IMR-90 (cell line): ENCODE measurements at regions not wholly inside any gene's neighbourhood (a gene's known extent, or its start where the extent isn't known, plus 50 kb on each side); places are given as distances from the start of the nearest gene placed in this dataset.

ENCODE experiments used
- ATAC-seq: fragments of 200-7000 bp; cut with Tn5 transposase; 2 replicates; pipeline ENCODE4 v1.9.1; 2020; ENCODE audit warnings: low read depth, mild to moderate bottlenecking, moderate library complexity
- BruUV-seq: library from RNA; stranded (reverse); fragments of 400-500 nt; replicated peaks from 2 replicates; lab custom pipeline; 2021; lab: Mats Ljungman, UMichigan
- CTCF ChIA-PET: fragments of 300-600 bp; formaldehyde crosslinking; extraction: SDS; loops from one replicate; lab custom pipeline; 2021; ENCODE audit warnings: antibody characterized with exemption; lab: Yijun Ruan, JAX
- POLR2A ChIA-PET: fragments of 300-600 bp; sonication (Branson Sonifier 250); formaldehyde crosslinking; loops from one replicate; lab custom pipeline; 2022; ENCODE audit warnings: antibody characterized with exemption; ENCODE audit not compliant: unreplicated experiment; lab: Charles Lee
- DNase-seq: peaks from one replicate; pipeline ENCODE4 v3.0.0; 2013
- H2AFZ ChIP-seq: replicated peaks from 2 replicates; pipeline ENCODE3; 2013; ENCODE audit warnings: low read length, mild to moderate bottlenecking; ENCODE audit not compliant: poor library complexity
- H2AK5ac ChIP-seq: 2 replicates; pipeline ENCODE4 v1.6.1; 2013; ENCODE audit warnings: low read depth, low read length, inconsistent platforms
- H2AK9ac ChIP-seq: replicated peaks from 2 replicates; pipeline ENCODE3; 2013; ENCODE audit warnings: mild to moderate bottlenecking, low read depth, low read length, moderate library complexity; ENCODE audit not compliant: poor library complexity
- H2BK120ac ChIP-seq: 2 replicates; pipeline ENCODE4 v1.6.1; 2013; ENCODE audit warnings: low read depth, low read length, inconsistent platforms
- H2BK15ac ChIP-seq: 3 replicates; pipeline ENCODE4 v1.6.1; 2013; ENCODE audit warnings: low read depth, low read length, inconsistent platforms
- H2BK20ac ChIP-seq: 2 replicates; pipeline ENCODE4 v1.6.1; 2013; ENCODE audit warnings: low read depth, mild to moderate bottlenecking, inconsistent platforms, low read length, moderate library complexity
- H2BK5ac ChIP-seq: 2 replicates; pipeline ENCODE4 v1.6.1; 2013; ENCODE audit warnings: mild to moderate bottlenecking, low read depth, low read length, inconsistent platforms; ENCODE audit not compliant: poor library complexity, severe bottlenecking
- H3K14ac ChIP-seq: replicated peaks from 2 replicates; pipeline ENCODE4 v1.6.1; 2013; ENCODE audit warnings: low read depth, low read length, inconsistent platforms
- H3K18ac ChIP-seq: 2 replicates; pipeline ENCODE4 v1.6.1; 2013; ENCODE audit warnings: low read depth, low read length, control low read depth
- H3K23ac ChIP-seq: 2 replicates; pipeline ENCODE4 v1.6.1; 2013; ENCODE audit warnings: low read depth, low read length, inconsistent platforms
- H3K27ac ChIP-seq: 2 replicates; pipeline ENCODE4 v1.5.1; 2013; ENCODE audit warnings: mild to moderate bottlenecking, control low read depth, low read length; ENCODE audit not compliant: insufficient read depth
- H3K27me3 ChIP-seq: 2 replicates; pipeline ENCODE4 v1.6.1; 2013; ENCODE audit warnings: low read length; ENCODE audit not compliant: control insufficient read depth, insufficient read depth
- H3K36me3 ChIP-seq: 2 replicates; pipeline ENCODE4 v1.6.1; 2013; ENCODE audit warnings: low read length, mixed read lengths; ENCODE audit not compliant: control insufficient read depth, insufficient read depth
- H3K4ac ChIP-seq: 2 replicates; pipeline ENCODE4 v1.6.1; 2013; ENCODE audit warnings: low read depth, low read length, inconsistent platforms
- H3K4me1 ChIP-seq: 2 replicates; pipeline ENCODE4 v1.6.1; 2013; ENCODE audit warnings: low read length, mixed read lengths; ENCODE audit not compliant: control insufficient read depth, insufficient read depth
- H3K4me2 ChIP-seq: 2 replicates; pipeline ENCODE4 v1.6.1; 2013; ENCODE audit warnings: low read depth, mild to moderate bottlenecking, control low read depth, low read length, moderate library complexity
- H3K4me3 ChIP-seq: 2 replicates; pipeline ENCODE4 v1.5.1; 2013; ENCODE audit warnings: low read depth, mild to moderate bottlenecking, control low read depth, low read length, moderate library complexity; ENCODE audit not compliant: insufficient read depth
- H3K56ac ChIP-seq: 2 replicates; pipeline ENCODE4 v1.6.1; 2013; ENCODE audit warnings: low read length, inconsistent platforms; ENCODE audit not compliant: insufficient read depth; ENCODE audit errors: extremely low read depth
- H3K79me1 ChIP-seq, 2 experiments: 2 replicates each; pipeline ENCODE4 v1.6.1; 2013; ENCODE audit warnings: low read length in 2 of 2, inconsistent platforms in 1 of 2, low read depth in 1 of 2
- H3K9ac ChIP-seq: 2 replicates; pipeline ENCODE4 v1.6.1; 2013; ENCODE audit warnings: low read depth, low read length, control low read depth
- H3K9me1 ChIP-seq: 2 replicates; pipeline ENCODE4 v1.6.1; 2013; ENCODE audit warnings: low read length, inconsistent platforms; ENCODE audit not compliant: insufficient read depth
- H3K9me3 ChIP-seq: 2 replicates; pipeline ENCODE4 v1.6.1; 2013; ENCODE audit warnings: low read length; ENCODE audit not compliant: control insufficient read depth, insufficient read depth
- H4K20me1 ChIP-seq: 2 replicates; pipeline ENCODE4 v1.6.1; 2013; ENCODE audit warnings: low read length, inconsistent platforms; ENCODE audit not compliant: insufficient read depth
- H4K5ac ChIP-seq: 2 replicates; pipeline ENCODE4 v1.6.1; 2013; ENCODE audit warnings: mild to moderate bottlenecking, low read depth, low read length, control low read depth
- H4K8ac ChIP-seq, 2 experiments: 2 replicates each; pipeline ENCODE4 v1.6.1; 2013; ENCODE audit warnings: low read depth in 2 of 2, low read length in 2 of 2, control low read depth in 1 of 2, inconsistent platforms in 1 of 2
- H4K91ac ChIP-seq: 2 replicates; pipeline ENCODE4 v1.6.1; 2013; ENCODE audit warnings: low read depth, low read length, inconsistent platforms; ENCODE audit not compliant: insufficient read depth
- BHLHE40 ChIP-seq: fragments of 150-350 bp; IDR thresholded peaks from 2 replicates; pipeline ENCODE4 v1.6.1; 2016; ENCODE audit warnings: mild to moderate bottlenecking, low read depth, low read length
- FOS ChIP-seq: fragments of 150-350 bp; IDR thresholded peaks from 2 replicates; pipeline ENCODE4 v1.6.1; 2016; ENCODE audit warnings: low read depth, low read length
- NFE2L2 ChIP-seq: fragments of 150-350 bp; IDR thresholded peaks from 2 replicates; pipeline ENCODE4 v1.6.1; 2016; ENCODE audit warnings: low read depth, mild to moderate bottlenecking, low read length
- RFX5 ChIP-seq: IDR thresholded peaks from 2 replicates; pipeline ENCODE4 v1.8.0; 2012; ENCODE audit warnings: low read depth, mild to moderate bottlenecking, low read length, moderate library complexity
- SMC3 ChIP-seq: fragments of 150-350 bp; IDR thresholded peaks from 2 replicates; pipeline ENCODE4 v1.6.1; 2016; ENCODE audit warnings: low read depth, mild to moderate bottlenecking, antibody characterized with exemption, low read length, moderate library complexity
- WGBS, 2 experiments: methylation state at CpG; one replicate each; pipeline versions ENCODE4 v1.1.5 to v1.1.7; 2013; ENCODE audit warnings: missing lambda C conversion rate in 2 of 2; ENCODE audit not compliant: insufficient read length in 1 of 2; ENCODE audit errors: extremely low coverage in 2 of 2; 5-methylcytosine and 5-hydroxymethylcytosine counted together
- dilution Hi-C: fragments of 300-500 bp; cut with HindIII; formaldehyde crosslinking; loops from one replicate; pipeline ENCODE4 v1.14.3; 2018; ENCODE audit warnings: low sequenced_read_pairs; ENCODE audit not compliant: unreplicated experiment
- in situ Hi-C: fragments of 300-500 bp; cut with MboI; formaldehyde crosslinking; loops from 3 replicates; pipeline ENCODE4 v1.14.3; 2019; ENCODE audit warnings: low sequenced_read_pairs, inconsistent platforms, mixed read lengths
- intact Hi-C: fragments of 100-400 bp; cut with micrococcal nuclease; formaldehyde crosslinking; loops from 2 replicates; pipeline ENCODE4 v1.10.0; 2022
- TF ChIP-seq, protein P1 (sequence below): fragments of 150-350 bp; IDR thresholded peaks from 2 replicates; pipeline ENCODE4 v1.6.1; 2017; ENCODE audit warnings: mild to moderate bottlenecking, antibody characterized with exemption, low read length, low read depth

DNA sequence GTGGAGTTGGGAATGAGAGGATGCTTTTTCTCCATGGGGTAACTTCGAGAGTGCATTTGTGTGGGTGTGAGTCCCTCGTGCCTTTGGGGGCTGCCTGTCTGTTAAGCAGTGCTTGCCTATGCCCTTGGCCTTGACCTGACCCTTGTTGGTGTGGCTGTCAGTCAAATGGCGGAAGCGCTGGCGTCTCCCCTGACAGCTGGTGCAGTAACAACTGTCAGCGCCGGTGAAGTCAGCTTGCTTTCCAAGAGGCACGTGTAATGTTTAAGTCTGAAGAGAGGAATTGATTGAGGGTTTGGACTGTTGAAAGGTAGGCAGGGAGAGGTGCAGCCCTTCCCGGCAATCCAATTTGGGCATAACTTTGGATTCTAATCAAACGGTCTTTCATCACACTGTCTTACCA lies 211.3 kb downstream of the AACS start:
- ChIA-PET POLR2A (no interaction called here), CTCF (no interaction called here)
- no peak for DNase-seq
- H2BK120ac ChIP-seq: no peak overlapping the region
- dilution Hi-C loops: no loop called here
- H2BK15ac ChIP-seq: no peak overlapping the region
- H2AK9ac ChIP-seq: no peak overlapping the region
- peaks cover 14% of the 10 kb centered on the region for H3K9me3 ChIP-seq
- H2AFZ ChIP-seq: no peak overlapping the region
- H3K36me3 ChIP-seq: no peaks in the 10 kb centered on the region
- no peak overlapping the region for H3K14ac ChIP-seq
- no peak overlapping the region for H3K56ac ChIP-seq
- in situ Hi-C loops: no loop called here
- no peak overlapping the region for H2BK5ac ChIP-seq
- H4K91ac ChIP-seq: no peak overlapping the region
- no peaks in the 10 kb centered on the region for H3K9me1 ChIP-seq
- H3K79me1 ChIP-seq: no peaks in the 10 kb centered on the region
- H3K23ac ChIP-seq: no peak overlapping the region
- H2AK5ac ChIP-seq: no peak overlapping the region
- WGBS, 2 experiments: 20% methylated on average over 1 of the region's 10 CpGs; no CpG with 5 or more reads in 1 of the 2 experiments
- TF ChIP-seq RFX5: no peak
- TF ChIP-seq SMC3: no peak
- TF ChIP-seq NFE2L2: no peak
- TF ChIP-seq BHLHE40: no peak
- TF ChIP-seq, protein P1, sequence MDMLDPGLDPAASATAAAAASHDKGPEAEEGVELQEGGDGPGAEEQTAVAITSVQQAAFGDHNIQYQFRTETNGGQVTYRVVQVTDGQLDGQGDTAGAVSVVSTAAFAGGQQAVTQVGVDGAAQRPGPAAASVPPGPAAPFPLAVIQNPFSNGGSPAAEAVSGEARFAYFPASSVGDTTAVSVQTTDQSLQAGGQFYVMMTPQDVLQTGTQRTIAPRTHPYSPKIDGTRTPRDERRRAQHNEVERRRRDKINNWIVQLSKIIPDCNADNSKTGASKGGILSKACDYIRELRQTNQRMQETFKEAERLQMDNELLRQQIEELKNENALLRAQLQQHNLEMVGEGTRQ: no peak
- no peak for TF ChIP-seq FOS
- H3K4me1 ChIP-seq: no peaks in the 10 kb centered on the region
- no peak overlapping the region for H3K4me2 ChIP-seq
- no peak overlapping the region for H4K5ac ChIP-seq
- H3K4ac ChIP-seq: no peak overlapping the region
- no peaks in the 10 kb centered on the region for H4K20me1 ChIP-seq
- H3K4me3 ChIP-seq: no peak overlapping the region
- no peak overlapping the region for H3K27ac ChIP-seq
- no peak overlapping the region for H3K9ac ChIP-seq
- BruUV-seq: no TSS peak
- intact Hi-C loops: no loop called here
- no peak overlapping the region for H4K8ac ChIP-seq
- no peak overlapping the region for H3K18ac ChIP-seq
- no peak overlapping the region for H2BK20ac ChIP-seq
- no peaks in the 10 kb centered on the region for H3K27me3 ChIP-seq
- no peak for ATAC-seq
